ENCODE measurements at regions not wholly inside any gene's neighbourhood (a gene's known extent, or its start where the extent isn't known, plus 50 kb on each side); places are given as distances from the start of the nearest gene placed in this dataset.

GRCh38 chr14:33855672-33856071, 95.2 kb downstream of the EGLN3 start:
- TF ChIP-seq ZNF114 (CRISPR knock-in tag; IDR thresholded peaks at IDR 0.05) (no peak), ETS1 (IDR thresholded peaks at IDR 0.05) (no peak), CTCF (conservative IDR thresholded peaks at IDR 0.05; ENCODE audit: low read depth in 2 of 2) (0 out of 4 replicates have a peak, but pooled peaks of 1 of the 2 experiments have one; percentile 21), REST (IDR thresholded peaks at IDR 0.05; ENCODE audit: unreplicated experiment) (no peak), EZH2 (IDR thresholded peaks at IDR 0.05; ENCODE audit: low read depth, unreplicated experiment) (no peak), JUNB (IDR thresholded peaks at IDR 0.05; ENCODE audit: unreplicated experiment) (no peak), EZH2phosphoT487 (IDR thresholded peaks at IDR 0.05; ENCODE audit: unreplicated experiment) (no peak), POLR2AphosphoS5 (IDR thresholded peaks at IDR 0.05; ENCODE audit: low read depth) (no peak)
